Kidney epithelial cell (primary cell): ENCODE measurements at regions not wholly inside any gene's neighbourhood (a gene's known extent, or its start where the extent isn't known, plus 50 kb on each side); places are given as distances from the start of the nearest gene placed in this dataset.

ENCODE experiments used
- DNase-seq: peaks from one replicate; pipeline ENCODE4 v3.0.0-alpha.2; 2010; ENCODE audit warnings: low read depth
- H3K27me3 ChIP-seq: 2 replicates; pipeline ENCODE4 v1.6.0; 2011; ENCODE audit warnings: low read length; ENCODE audit not compliant: control insufficient read depth, insufficient read depth
- H3K36me3 ChIP-seq: 2 replicates; pipeline ENCODE4 v1.5.1; 2011; ENCODE audit warnings: low read length; ENCODE audit not compliant: control insufficient read depth, insufficient read depth
- H3K4me3 ChIP-seq: 2 replicates; pipeline ENCODE4 v1.5.1; 2011; ENCODE audit warnings: low read depth, mild to moderate bottlenecking, control low read depth, low read length
- TF ChIP-seq, protein P1 (sequence below): IDR thresholded peaks from 2 replicates; pipeline ENCODE4 v1.5.1; 2011; ENCODE audit warnings: mild to moderate bottlenecking, moderate library complexity, low read length, control low read depth, inconsistent platforms; ENCODE audit not compliant: insufficient read depth, poor library complexity, severe bottlenecking

- Histone ChIP-seq H3K27me3 (no peaks in the 10 kb centered on the region), H3K36me3 (no peaks in the 10 kb centered on the region), H3K4me3 (no peak overlapping the region)
- TF ChIP-seq, protein P1, sequence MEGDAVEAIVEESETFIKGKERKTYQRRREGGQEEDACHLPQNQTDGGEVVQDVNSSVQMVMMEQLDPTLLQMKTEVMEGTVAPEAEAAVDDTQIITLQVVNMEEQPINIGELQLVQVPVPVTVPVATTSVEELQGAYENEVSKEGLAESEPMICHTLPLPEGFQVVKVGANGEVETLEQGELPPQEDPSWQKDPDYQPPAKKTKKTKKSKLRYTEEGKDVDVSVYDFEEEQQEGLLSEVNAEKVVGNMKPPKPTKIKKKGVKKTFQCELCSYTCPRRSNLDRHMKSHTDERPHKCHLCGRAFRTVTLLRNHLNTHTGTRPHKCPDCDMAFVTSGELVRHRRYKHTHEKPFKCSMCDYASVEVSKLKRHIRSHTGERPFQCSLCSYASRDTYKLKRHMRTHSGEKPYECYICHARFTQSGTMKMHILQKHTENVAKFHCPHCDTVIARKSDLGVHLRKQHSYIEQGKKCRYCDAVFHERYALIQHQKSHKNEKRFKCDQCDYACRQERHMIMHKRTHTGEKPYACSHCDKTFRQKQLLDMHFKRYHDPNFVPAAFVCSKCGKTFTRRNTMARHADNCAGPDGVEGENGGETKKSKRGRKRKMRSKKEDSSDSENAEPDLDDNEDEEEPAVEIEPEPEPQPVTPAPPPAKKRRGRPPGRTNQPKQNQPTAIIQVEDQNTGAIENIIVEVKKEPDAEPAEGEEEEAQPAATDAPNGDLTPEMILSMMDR: no peak
- no peak for DNase-seq
Measured at GRCh38 chr3:117308353-117308752, 598.8 kb downstream of the TUSC7 start.

DNA sequence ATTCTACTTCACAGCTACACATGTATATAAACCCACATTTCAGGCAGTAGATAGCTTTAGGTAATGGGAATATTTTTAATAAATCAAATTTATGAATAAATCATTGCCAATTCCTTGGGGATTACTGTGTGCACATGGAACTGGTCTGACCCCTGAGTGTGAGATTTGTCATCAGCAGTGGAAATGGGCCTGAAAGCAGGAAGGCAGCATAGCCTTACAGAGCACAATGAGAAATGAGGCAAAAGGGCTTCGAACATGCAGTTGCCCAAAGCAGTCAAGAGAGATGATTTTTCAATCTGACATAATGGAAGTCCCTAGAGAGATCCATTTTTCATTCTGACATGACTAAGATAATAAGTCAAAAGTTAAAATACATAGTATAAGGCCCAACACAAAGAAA, 599.2 kb downstream of the TUSC7 start:
- H3K36me3 ChIP-seq: no peaks in the 10 kb centered on the region
- no peak overlapping the region for H3K4me3 ChIP-seq
- no peak for DNase-seq
- TF ChIP-seq, protein P1: no peak
- H3K27me3 ChIP-seq: no peaks in the 10 kb centered on the region

GRCh38 chr3:117310536-117310935, 601.0 kb downstream of the TUSC7 start:
- no peak overlapping the region for H3K4me3 ChIP-seq
- TF ChIP-seq, protein P1: no peak
- no peaks in the 10 kb centered on the region for H3K36me3 ChIP-seq
- no peaks in the 10 kb centered on the region for H3K27me3 ChIP-seq
- no peak for DNase-seq

GRCh38 chr3:117314441-117315150, 605.0 kb downstream of the TUSC7 start:
- TF ChIP-seq, protein P1: no peak
- H3K36me3 ChIP-seq: no peaks in the 10 kb centered on the region
- no peaks in the 10 kb centered on the region for H3K27me3 ChIP-seq
- no peak for DNase-seq
- no peak overlapping the region for H3K4me3 ChIP-seq

DNA sequence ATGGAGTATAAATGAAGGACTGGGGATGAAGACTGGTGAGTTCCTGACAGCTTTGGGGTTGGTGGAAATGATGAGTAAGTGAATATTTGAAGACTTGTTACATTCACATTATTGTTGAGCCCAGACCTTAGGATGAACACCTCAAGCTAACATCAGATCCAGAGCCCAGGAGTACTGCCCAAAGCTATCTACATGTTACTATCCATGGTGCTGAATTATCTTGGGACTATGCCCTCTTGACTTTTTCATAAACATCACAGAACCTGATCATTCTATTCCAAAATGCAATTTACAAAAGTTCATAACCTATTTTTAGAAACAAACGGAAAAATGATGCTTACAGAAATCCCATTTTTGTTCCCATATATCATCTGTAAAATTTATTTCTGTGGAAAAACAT, 613.3 kb downstream of the TUSC7 start:
- Histone ChIP-seq H3K4me3 (no peak overlapping the region), H3K36me3 (no peaks in the 10 kb centered on the region), H3K27me3 (no peaks in the 10 kb centered on the region)
- DNase-seq: no peak
- TF ChIP-seq, protein P1: no peak

- no peak overlapping the region for H3K4me3 ChIP-seq
Measured at GRCh38 chr3:117346901-117347300, 637.3 kb downstream of the TUSC7 start.

More at GRCh38 chr3:117346901-117347300, 637.3 kb downstream of the TUSC7 start:
- H3K27me3 ChIP-seq: no peaks in the 10 kb centered on the region
- no peak for DNase-seq
- no peaks in the 10 kb centered on the region for H3K36me3 ChIP-seq
- TF ChIP-seq, protein P1: no peak
